ENCODE measurements at regions not wholly inside any gene's neighbourhood (a gene's known extent, or its start where the extent isn't known, plus 50 kb on each side); places are given as distances from the start of the nearest gene placed in this dataset.

DNA sequence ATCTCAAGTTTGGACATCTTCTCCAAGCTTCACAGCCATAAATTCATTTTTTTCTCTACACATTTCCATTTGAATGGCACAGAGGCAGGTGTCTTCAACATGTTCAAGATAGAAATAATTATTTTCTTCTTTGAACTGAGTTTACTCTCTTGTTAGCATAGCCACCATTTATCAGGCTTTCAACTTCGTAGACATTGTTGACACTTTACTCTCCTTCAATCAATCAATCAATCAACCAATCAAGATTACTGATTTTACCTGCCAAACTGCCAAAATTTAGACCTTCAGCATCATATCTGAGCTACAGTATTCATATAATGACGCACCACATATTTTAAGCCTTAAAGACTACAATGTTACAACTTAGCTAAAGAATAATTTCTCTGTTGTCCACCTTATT lies 300.1 kb upstream of the LUZP2 start:
- TF ChIP-seq, protein P1, sequence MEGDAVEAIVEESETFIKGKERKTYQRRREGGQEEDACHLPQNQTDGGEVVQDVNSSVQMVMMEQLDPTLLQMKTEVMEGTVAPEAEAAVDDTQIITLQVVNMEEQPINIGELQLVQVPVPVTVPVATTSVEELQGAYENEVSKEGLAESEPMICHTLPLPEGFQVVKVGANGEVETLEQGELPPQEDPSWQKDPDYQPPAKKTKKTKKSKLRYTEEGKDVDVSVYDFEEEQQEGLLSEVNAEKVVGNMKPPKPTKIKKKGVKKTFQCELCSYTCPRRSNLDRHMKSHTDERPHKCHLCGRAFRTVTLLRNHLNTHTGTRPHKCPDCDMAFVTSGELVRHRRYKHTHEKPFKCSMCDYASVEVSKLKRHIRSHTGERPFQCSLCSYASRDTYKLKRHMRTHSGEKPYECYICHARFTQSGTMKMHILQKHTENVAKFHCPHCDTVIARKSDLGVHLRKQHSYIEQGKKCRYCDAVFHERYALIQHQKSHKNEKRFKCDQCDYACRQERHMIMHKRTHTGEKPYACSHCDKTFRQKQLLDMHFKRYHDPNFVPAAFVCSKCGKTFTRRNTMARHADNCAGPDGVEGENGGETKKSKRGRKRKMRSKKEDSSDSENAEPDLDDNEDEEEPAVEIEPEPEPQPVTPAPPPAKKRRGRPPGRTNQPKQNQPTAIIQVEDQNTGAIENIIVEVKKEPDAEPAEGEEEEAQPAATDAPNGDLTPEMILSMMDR (IDR thresholded peaks at IDR 0.05) = no peak
- no peak for TF ChIP-seq ZFX (IDR thresholded peaks at IDR 0.05; ENCODE audit: borderline replicate concordance)
